Liver (tissue), 8 donors: ENCODE measurements at regions not wholly inside any gene's neighbourhood (a gene's known extent, or its start where the extent isn't known, plus 50 kb on each side); places are given as distances from the start of the nearest gene placed in this dataset.

Experiments
- DNase-seq: peaks from one replicate; pipeline ENCODE4 v3.0.0-alpha.2; 2017; ENCODE audit warnings: low spot score
- H3K27ac ChIP-seq, 2 donors: one replicate each; pipeline ENCODE4 v1.7.0; 2013; ENCODE audit warnings: inconsistent platforms in 2 of 2, low read length in 2 of 2, control low read depth in 1 of 2, low read depth in 1 of 2, mild to moderate bottlenecking in 1 of 2
- H3K27me3 ChIP-seq, 4 donors: one replicate each; pipeline versions ENCODE4 v1.6.1 to v1.7.0; 2013; ENCODE audit warnings: low read length in 3 of 4, inconsistent platforms in 1 of 4, mild to moderate bottlenecking in 1 of 4, moderate library complexity in 1 of 4; ENCODE audit not compliant: control insufficient read depth in 4 of 4, insufficient read depth in 4 of 4
- H3K36me3 ChIP-seq, 4 donors: one replicate each; pipeline versions ENCODE4 v1.6.1 to v1.7.0; 2013; ENCODE audit warnings: low read length in 3 of 4, mild to moderate bottlenecking in 3 of 4, low read depth in 1 of 4, moderate library complexity in 1 of 4; ENCODE audit not compliant: control insufficient read depth in 4 of 4, insufficient read depth in 3 of 4
- H3K4me1 ChIP-seq, 4 donors: one replicate each; pipeline versions ENCODE4 v1.6.1 to v1.7.0; 2013; ENCODE audit warnings: low read length in 3 of 4, mild to moderate bottlenecking in 3 of 4, moderate library complexity in 1 of 4; ENCODE audit not compliant: control insufficient read depth in 4 of 4, insufficient read depth in 4 of 4
- H3K4me3 ChIP-seq, 3 donors: one replicate each; pipeline versions ENCODE4 v1.6.1 to v1.7.0; 2013; ENCODE audit warnings: low read length in 3 of 3, control low read depth in 1 of 3, low read depth in 1 of 3, mild to moderate bottlenecking in 1 of 3
- H3K9ac ChIP-seq, 2 donors: one replicate each; pipeline ENCODE4 v1.7.0; 2013; ENCODE audit warnings: low read length in 2 of 2, mild to moderate bottlenecking in 2 of 2, moderate library complexity in 2 of 2, control low read depth in 1 of 2, low read depth in 1 of 2
- H3K9me3 ChIP-seq, 4 donors: one replicate each; pipeline versions ENCODE4 v1.6.1 to v1.7.0; 2013; ENCODE audit warnings: low read length in 3 of 4; ENCODE audit not compliant: control insufficient read depth in 4 of 4
- EGR1 ChIP-seq, 2 donors: IDR thresholded peaks; 2 replicates each; pipeline ENCODE4 v1.6.1; 2016 to 2018; ENCODE audit warnings: antibody characterized with exemption in 2 of 2, low read depth in 2 of 2
- FOXA1 ChIP-seq: IDR thresholded peaks from 2 replicates; pipeline ENCODE4 v1.6.1; 2016; ENCODE audit warnings: antibody characterized with exemption
- FOXA2 ChIP-seq: IDR thresholded peaks from 2 replicates; pipeline ENCODE4 v1.6.1; 2016; ENCODE audit warnings: antibody characterized with exemption
- GABPA ChIP-seq, 2 donors: IDR thresholded peaks in 1 of 2; conservative IDR thresholded peaks in 1 of 2; 2 replicates each; pipeline ENCODE4 v1.6.1; 2016; ENCODE audit warnings: antibody characterized with exemption in 2 of 2, mild to moderate bottlenecking in 1 of 2, moderate library complexity in 1 of 2
- HNF4A ChIP-seq, 2 donors: conservative IDR thresholded peaks; 2 replicates each; pipeline ENCODE4 v1.6.1; 2016; ENCODE audit warnings: antibody characterized with exemption in 2 of 2, mild to moderate bottlenecking in 2 of 2
- HNF4G ChIP-seq: IDR thresholded peaks from 2 replicates; pipeline ENCODE4 v1.6.1; 2016; ENCODE audit warnings: antibody characterized with exemption
- JUND ChIP-seq, 2 donors: IDR thresholded peaks; 2 replicates each; pipeline ENCODE4 v1.6.1; 2016; ENCODE audit warnings: antibody characterized with exemption in 2 of 2
- NR2F2 ChIP-seq: IDR thresholded peaks from 2 replicates; pipeline ENCODE4 v1.6.1; 2016; ENCODE audit warnings: antibody characterized with exemption
- RAD21 ChIP-seq, 2 donors: IDR thresholded peaks; 2 replicates each; pipeline ENCODE4 v1.6.1; 2016; ENCODE audit warnings: antibody characterized with exemption in 2 of 2, mild to moderate bottlenecking in 2 of 2
- RXRA ChIP-seq, 2 donors: IDR thresholded peaks; 2 replicates each; pipeline ENCODE4 v1.6.1; 2017 to 2018; ENCODE audit warnings: antibody characterized with exemption in 2 of 2, mild to moderate bottlenecking in 1 of 2
- SP1 ChIP-seq: IDR thresholded peaks from 2 replicates; pipeline ENCODE4 v1.6.1; 2018; ENCODE audit warnings: antibody characterized with exemption, mild to moderate bottlenecking
- TAF1 ChIP-seq: conservative IDR thresholded peaks from 2 replicates; pipeline ENCODE4 v1.6.1; 2016; ENCODE audit warnings: antibody characterized with exemption, mild to moderate bottlenecking
- YY1 ChIP-seq: IDR thresholded peaks from 2 replicates; pipeline ENCODE4 v1.6.1; 2016; ENCODE audit warnings: antibody characterized with exemption, mild to moderate bottlenecking
- WGBS: extraction: QIAGEN DNeasy Blood & Tissue Kit; methylation state at CpG from one replicate; pipeline ENCODE4 v1.1.7; 2013; 5-methylcytosine and 5-hydroxymethylcytosine counted together
- TF ChIP-seq, protein P1 (sequence below): fragments of 150-350 bp; IDR thresholded peaks from 2 replicates; pipeline ENCODE4 v1.5.1; 2017; ENCODE audit warnings: improper control_type of control experiment, low read depth, low read length; ENCODE audit not compliant: missing input control
- TF ChIP-seq, protein P2 (sequence below): IDR thresholded peaks from 2 replicates; pipeline ENCODE4 v1.6.1; 2016; ENCODE audit warnings: antibody characterized with exemption, mild to moderate bottlenecking
- TF ChIP-seq, protein P3 (sequence below): IDR thresholded peaks from 2 replicates; pipeline ENCODE4 v1.6.1; 2016; ENCODE audit warnings: antibody characterized with exemption
- TF ChIP-seq, protein P4 (sequence below): IDR thresholded peaks from 2 replicates; pipeline ENCODE4 v1.6.1; 2016; ENCODE audit warnings: antibody characterized with exemption
- donor health status: healthy.
- donor health status: healthy.
- donor health status: healthy.
- donor health status: healthy.
- donor health status: healthy.

DNA sequence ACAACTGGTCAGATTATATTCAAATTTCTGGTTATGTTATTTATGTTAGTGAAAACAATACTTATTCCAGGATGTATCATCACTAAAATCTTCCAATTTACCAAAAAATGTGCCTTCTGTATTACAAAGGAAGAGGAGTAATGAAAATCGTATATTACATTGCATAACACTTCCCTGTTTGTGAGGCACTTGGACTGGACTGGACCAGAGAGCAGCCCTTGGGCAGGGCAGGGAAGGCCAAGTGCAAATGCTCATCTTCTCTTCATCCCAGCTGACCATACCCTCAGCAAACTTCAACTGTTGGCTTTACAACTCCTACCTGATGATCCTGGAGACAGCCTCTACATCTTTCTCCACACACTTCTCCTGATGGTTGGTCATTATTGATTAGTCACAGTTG, 285.7 kb upstream of the MME start (continued):
- TF ChIP-seq, protein P1, sequence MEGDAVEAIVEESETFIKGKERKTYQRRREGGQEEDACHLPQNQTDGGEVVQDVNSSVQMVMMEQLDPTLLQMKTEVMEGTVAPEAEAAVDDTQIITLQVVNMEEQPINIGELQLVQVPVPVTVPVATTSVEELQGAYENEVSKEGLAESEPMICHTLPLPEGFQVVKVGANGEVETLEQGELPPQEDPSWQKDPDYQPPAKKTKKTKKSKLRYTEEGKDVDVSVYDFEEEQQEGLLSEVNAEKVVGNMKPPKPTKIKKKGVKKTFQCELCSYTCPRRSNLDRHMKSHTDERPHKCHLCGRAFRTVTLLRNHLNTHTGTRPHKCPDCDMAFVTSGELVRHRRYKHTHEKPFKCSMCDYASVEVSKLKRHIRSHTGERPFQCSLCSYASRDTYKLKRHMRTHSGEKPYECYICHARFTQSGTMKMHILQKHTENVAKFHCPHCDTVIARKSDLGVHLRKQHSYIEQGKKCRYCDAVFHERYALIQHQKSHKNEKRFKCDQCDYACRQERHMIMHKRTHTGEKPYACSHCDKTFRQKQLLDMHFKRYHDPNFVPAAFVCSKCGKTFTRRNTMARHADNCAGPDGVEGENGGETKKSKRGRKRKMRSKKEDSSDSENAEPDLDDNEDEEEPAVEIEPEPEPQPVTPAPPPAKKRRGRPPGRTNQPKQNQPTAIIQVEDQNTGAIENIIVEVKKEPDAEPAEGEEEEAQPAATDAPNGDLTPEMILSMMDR, result no peak

DNA sequence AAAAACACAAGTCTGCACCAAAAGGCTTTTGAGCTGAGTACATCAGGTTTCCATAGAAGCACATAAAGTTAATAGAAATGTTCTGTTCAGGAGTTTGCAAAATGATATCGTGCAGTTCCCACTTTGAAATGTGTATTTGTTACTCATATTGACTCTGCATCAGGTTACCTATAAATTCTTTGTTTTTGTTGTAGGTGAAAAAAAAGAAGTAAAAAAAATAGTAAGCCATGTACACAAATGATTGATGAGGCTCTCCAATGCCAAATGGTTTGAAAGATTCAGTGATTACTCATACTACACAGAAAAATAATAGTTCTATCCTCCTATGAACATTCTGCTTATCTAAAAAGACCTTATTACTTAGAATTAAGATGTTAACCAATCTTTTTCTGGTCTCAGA, 287.3 kb upstream of the MME start:
- Histone ChIP-seq H3K9ac (no peak overlapping the region), H3K4me3 (no peak overlapping the region), H3K4me1 (no peaks in the 10 kb centered on the region), H3K27me3 (no peaks in the 10 kb centered on the region), H3K9me3 (no peaks in the 10 kb centered on the region), H3K36me3 (no peaks in the 10 kb centered on the region), H3K27ac (no peak overlapping the region)
- 66% methylated on average over 1 of the region's 1 CpG for WGBS
- no peak for DNase-seq
- TF ChIP-seq YY1 (no peak), HNF4G (no peak), TAF1 (no peak), RAD21 (IDR thresholded peaks at IDR 0.05) (no peak), NR2F2 (no peak), RXRA (IDR thresholded peaks at IDR 0.05) (no peak), SP1 (no peak), FOXA2 (no peak), EGR1 (IDR thresholded peaks at IDR 0.05; ENCODE audit: low read depth in 2 of 2) (no peak), JUND (IDR thresholded peaks at IDR 0.05) (no peak), HNF4A (conservative IDR thresholded peaks at IDR 0.05) (no peak), FOXA1 (no peak), GABPA (IDR thresholded peaks at IDR 0.05 in 1 of 2, conservative IDR thresholded peaks at IDR 0.05 in 1 of 2) (no peak)
- TF ChIP-seq, protein P2, sequence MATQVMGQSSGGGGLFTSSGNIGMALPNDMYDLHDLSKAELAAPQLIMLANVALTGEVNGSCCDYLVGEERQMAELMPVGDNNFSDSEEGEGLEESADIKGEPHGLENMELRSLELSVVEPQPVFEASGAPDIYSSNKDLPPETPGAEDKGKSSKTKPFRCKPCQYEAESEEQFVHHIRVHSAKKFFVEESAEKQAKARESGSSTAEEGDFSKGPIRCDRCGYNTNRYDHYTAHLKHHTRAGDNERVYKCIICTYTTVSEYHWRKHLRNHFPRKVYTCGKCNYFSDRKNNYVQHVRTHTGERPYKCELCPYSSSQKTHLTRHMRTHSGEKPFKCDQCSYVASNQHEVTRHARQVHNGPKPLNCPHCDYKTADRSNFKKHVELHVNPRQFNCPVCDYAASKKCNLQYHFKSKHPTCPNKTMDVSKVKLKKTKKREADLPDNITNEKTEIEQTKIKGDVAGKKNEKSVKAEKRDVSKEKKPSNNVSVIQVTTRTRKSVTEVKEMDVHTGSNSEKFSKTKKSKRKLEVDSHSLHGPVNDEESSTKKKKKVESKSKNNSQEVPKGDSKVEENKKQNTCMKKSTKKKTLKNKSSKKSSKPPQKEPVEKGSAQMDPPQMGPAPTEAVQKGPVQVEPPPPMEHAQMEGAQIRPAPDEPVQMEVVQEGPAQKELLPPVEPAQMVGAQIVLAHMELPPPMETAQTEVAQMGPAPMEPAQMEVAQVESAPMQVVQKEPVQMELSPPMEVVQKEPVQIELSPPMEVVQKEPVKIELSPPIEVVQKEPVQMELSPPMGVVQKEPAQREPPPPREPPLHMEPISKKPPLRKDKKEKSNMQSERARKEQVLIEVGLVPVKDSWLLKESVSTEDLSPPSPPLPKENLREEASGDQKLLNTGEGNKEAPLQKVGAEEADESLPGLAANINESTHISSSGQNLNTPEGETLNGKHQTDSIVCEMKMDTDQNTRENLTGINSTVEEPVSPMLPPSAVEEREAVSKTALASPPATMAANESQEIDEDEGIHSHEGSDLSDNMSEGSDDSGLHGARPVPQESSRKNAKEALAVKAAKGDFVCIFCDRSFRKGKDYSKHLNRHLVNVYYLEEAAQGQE, result no peak
- TF ChIP-seq, protein P3, sequence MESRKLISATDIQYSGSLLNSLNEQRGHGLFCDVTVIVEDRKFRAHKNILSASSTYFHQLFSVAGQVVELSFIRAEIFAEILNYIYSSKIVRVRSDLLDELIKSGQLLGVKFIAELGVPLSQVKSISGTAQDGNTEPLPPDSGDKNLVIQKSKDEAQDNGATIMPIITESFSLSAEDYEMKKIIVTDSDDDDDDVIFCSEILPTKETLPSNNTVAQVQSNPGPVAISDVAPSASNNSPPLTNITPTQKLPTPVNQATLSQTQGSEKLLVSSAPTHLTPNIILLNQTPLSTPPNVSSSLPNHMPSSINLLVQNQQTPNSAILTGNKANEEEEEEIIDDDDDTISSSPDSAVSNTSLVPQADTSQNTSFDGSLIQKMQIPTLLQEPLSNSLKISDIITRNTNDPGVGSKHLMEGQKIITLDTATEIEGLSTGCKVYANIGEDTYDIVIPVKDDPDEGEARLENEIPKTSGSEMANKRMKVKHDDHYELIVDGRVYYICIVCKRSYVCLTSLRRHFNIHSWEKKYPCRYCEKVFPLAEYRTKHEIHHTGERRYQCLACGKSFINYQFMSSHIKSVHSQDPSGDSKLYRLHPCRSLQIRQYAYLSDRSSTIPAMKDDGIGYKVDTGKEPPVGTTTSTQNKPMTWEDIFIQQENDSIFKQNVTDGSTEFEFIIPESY, result no peak
- TF ChIP-seq, protein P1, result no peak
- TF ChIP-seq, protein P4, sequence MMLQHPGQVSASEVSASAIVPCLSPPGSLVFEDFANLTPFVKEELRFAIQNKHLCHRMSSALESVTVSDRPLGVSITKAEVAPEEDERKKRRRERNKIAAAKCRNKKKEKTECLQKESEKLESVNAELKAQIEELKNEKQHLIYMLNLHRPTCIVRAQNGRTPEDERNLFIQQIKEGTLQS, result no peak
